HFFc6 (cell line): ENCODE measurements at regions not wholly inside any gene's neighbourhood (a gene's known extent, or its start where the extent isn't known, plus 50 kb on each side); places are given as distances from the start of the nearest gene placed in this dataset.

Experiments used
- DNase-seq: peaks from one replicate; pipeline ENCODE4 v3.0.0-alpha.2; 2018
- H3K27ac Mint-ChIP-seq: 2 replicates; pipeline ENCODE4 v1.8.0; 2020; ENCODE audit warnings: mild to moderate bottlenecking, mixed read lengths
- H3K27me3 Mint-ChIP-seq: 2 replicates; pipeline ENCODE4 v1.8.0; 2021; ENCODE audit warnings: mild to moderate bottlenecking, moderate library complexity, mixed read lengths; ENCODE audit not compliant: insufficient read depth
- H3K36me3 Mint-ChIP-seq: 2 replicates; pipeline ENCODE4 v1.8.0; 2021; ENCODE audit warnings: low read depth, mixed read lengths
- H3K4me1 Mint-ChIP-seq: 2 replicates; pipeline ENCODE4 v1.8.0; 2020; ENCODE audit warnings: low read depth, mixed read lengths
- H3K4me3 Mint-ChIP-seq: 2 replicates; pipeline ENCODE4 v1.8.0; 2020; ENCODE audit warnings: mild to moderate bottlenecking, moderate library complexity, mixed read lengths
- H3K9me3 Mint-ChIP-seq: 2 replicates; pipeline ENCODE4 v1.8.0; 2020; ENCODE audit warnings: mild to moderate bottlenecking, mixed read lengths
- TF ChIP-seq, protein P1 (sequence below): fragments of 200-600 bp; sonication (generic); IDR thresholded peaks from 2 replicates; pipeline ENCODE4 v1.5.0; 2021; ENCODE audit warnings: antibody characterized with exemption, mild to moderate bottlenecking

DNA sequence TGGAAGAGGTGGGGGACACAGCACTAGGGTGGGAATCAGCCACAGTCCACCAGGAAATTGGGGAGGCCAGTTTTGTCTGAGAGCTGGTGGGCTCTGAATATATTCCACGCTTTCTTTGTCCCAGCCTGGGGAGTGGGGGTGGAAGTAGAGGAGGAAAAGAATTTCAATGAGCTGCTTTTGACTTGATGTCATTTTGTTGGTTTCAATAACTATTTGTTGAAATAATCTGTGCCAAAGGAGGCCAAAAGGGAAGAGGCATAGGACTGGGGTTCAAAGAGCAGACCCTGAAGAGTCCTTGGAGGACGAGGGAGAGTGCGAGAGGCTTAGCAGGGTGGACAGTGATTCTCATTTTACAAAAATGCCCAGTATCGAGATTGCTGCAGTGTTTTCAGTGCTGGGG lies 262.3 kb downstream of the SHQ1 start:
- H3K4me1 Mint-ChIP-seq, result peaks cover 6% of the 10 kb centered on the region
- no peak for DNase-seq
- no peak overlapping the region for H3K27ac Mint-ChIP-seq
- TF ChIP-seq, protein P1, sequence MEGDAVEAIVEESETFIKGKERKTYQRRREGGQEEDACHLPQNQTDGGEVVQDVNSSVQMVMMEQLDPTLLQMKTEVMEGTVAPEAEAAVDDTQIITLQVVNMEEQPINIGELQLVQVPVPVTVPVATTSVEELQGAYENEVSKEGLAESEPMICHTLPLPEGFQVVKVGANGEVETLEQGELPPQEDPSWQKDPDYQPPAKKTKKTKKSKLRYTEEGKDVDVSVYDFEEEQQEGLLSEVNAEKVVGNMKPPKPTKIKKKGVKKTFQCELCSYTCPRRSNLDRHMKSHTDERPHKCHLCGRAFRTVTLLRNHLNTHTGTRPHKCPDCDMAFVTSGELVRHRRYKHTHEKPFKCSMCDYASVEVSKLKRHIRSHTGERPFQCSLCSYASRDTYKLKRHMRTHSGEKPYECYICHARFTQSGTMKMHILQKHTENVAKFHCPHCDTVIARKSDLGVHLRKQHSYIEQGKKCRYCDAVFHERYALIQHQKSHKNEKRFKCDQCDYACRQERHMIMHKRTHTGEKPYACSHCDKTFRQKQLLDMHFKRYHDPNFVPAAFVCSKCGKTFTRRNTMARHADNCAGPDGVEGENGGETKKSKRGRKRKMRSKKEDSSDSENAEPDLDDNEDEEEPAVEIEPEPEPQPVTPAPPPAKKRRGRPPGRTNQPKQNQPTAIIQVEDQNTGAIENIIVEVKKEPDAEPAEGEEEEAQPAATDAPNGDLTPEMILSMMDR, result no peak
- H3K4me3 Mint-ChIP-seq, result no peak overlapping the region
- H3K36me3 Mint-ChIP-seq, result no peaks in the 10 kb centered on the region
- H3K27me3 Mint-ChIP-seq, result peaks cover 12% of the 10 kb centered on the region
- H3K9me3 Mint-ChIP-seq, result no peaks in the 10 kb centered on the region

DNA sequence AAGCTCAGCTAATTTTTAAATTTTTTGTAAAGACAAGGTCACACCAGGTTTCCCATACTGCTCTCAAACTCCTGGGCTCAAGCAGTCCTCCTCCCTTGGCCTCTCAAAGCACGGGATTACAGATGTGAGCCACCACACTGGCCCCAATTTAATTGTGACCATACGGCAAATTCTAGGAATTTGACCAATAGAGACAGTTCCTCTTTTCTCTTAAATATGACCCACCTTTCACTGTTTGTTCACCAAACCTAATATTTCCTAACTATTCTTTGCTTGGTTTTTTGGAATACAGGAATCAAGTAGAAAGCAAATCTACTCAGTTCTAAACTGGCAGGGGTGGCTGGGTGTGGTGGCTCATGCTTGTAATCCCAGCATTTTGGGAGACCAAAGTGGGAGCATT lies 264.0 kb downstream of the SHQ1 start:
- no peak for DNase-seq
- H3K27ac Mint-ChIP-seq, result no peak overlapping the region
- H3K27me3 Mint-ChIP-seq, result peaks cover 19% of the 10 kb centered on the region
- H3K4me1 Mint-ChIP-seq, result no peaks in the 10 kb centered on the region
- TF ChIP-seq, protein P1, result no peak
- H3K36me3 Mint-ChIP-seq, result no peaks in the 10 kb centered on the region
- H3K9me3 Mint-ChIP-seq, result no peaks in the 10 kb centered on the region
- no peak overlapping the region for H3K4me3 Mint-ChIP-seq

DNA sequence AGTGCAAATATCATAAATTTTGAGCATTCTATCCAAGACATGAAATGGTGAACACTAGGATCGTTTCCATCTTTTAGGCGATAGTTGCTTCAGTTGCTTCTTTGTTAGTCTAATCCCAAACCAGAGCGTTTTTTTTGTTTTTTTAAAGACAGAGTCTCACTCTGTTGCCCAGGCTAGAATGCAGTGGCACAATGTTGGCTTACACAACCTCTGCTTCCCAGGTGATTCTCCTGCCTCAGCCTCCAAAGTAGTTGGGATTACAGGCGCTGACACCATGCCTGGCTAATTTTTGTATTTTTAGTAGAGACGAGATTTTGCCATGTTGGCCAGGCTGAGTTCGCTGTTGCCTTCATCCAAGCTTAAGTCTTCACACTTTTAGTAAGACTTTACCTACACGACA lies 265.3 kb downstream of the SHQ1 start:
- Mint-ChIP-seq H3K27ac (no peak overlapping the region), H3K27me3 (peaks cover 19% of the 10 kb centered on the region), H3K4me3 (no peak overlapping the region), H3K9me3 (no peaks in the 10 kb centered on the region), H3K4me1 (no peaks in the 10 kb centered on the region), H3K36me3 (no peaks in the 10 kb centered on the region)
- TF ChIP-seq, protein P1, result no peak
- no peak for DNase-seq

DNA sequence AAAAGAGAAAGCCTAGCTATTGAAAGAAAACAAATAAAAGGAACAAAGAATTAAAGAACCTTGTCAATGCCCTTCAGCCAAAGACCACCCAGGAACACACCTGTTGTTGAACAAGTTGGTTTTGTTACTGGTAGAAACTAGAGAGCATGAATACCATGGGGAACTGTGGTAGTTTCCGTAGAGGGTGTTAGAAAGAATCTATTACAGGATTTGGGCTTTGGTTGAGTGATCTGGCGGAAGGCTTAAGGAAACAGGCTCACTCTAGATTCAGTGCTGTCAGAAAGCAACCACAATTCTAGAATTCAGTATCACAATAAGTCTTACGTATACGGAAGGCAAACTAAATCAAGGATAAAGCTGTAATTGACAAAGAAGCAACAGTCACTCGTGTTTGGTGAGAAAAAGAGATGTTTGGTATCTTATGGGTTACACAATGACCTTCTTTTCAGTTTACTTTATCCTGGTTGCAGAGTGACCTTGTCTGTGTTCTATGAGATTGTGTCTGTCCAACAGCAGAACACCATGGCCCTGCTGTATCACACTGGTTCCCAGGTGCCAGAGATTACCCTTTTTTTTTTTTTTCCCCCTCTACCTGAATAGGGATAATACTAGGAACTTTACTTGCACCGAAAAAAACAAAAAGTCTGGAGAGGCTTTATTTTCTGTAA lies 265.9 kb downstream of the SHQ1 start:
- TF ChIP-seq, protein P1, result no peak
- DNase-seq, result no peak
- Mint-ChIP-seq H3K9me3 (no peaks in the 10 kb centered on the region), H3K27me3 (peaks cover 22% of the 10 kb centered on the region), H3K27ac (no peak overlapping the region), H3K36me3 (no peaks in the 10 kb centered on the region), H3K4me1 (no peaks in the 10 kb centered on the region), H3K4me3 (no peak overlapping the region)

DNA sequence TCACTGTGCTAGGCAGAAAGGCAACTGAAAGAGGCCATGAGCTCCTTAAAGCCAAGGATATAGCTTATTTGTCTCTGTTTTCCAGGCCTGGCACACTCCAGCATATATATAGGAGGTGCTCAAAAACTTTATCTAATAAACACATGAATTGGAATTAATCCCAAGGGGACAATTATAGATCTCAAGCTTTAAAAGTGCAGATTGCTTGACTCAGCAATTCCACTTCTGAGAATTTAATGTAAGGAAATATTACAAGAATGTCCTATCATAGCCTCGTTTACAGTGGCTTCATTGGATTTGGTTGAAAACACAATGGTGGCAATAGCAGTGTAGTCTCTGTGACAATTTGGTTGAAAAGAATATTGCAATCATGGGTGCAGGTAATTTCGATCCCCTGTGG lies 267.3 kb downstream of the SHQ1 start:
- TF ChIP-seq, protein P1, result no peak
- H3K27me3 Mint-ChIP-seq, result peaks cover 20% of the 10 kb centered on the region

More for the DNA sequence above, 267.3 kb downstream of the SHQ1 start:
- Mint-ChIP-seq H3K4me1 (no peaks in the 10 kb centered on the region), H3K4me3 (no peak overlapping the region), H3K36me3 (no peaks in the 10 kb centered on the region), H3K9me3 (no peaks in the 10 kb centered on the region), H3K27ac (no peak overlapping the region)
- no peak for DNase-seq
